K562 (cell line): ENCODE measurements at regions not wholly inside any gene's neighbourhood (a gene's known extent, or its start where the extent isn't known, plus 50 kb on each side); places are given as distances from the start of the nearest gene placed in this dataset.

ENCODE experiments used
- CBX3 ChIP-seq, 2 experiments: IDR thresholded peaks; 1 replicate in 1 of 2; 2 replicates in 1 of 2; pipeline ENCODE4 v1.6.1; 2012; ENCODE audit warnings: inconsistent platforms in 2 of 2, low read length in 2 of 2, borderline replicate concordance in 1 of 2, control low read depth in 1 of 2
- DIDO1 ChIP-seq: fragments of 450-650 bp; IDR thresholded peaks from 2 replicates; pipeline ENCODE4 v1.6.1; 2016; ENCODE audit warnings: low read depth, missing biosample characterization, missing genetic modification characterization
- EGR1 ChIP-seq: fragments of 450-650 bp; conservative IDR thresholded peaks from 2 replicates; pipeline ENCODE4 v1.6.1; 2017; ENCODE audit warnings: mild to moderate bottlenecking
- ELF4 ChIP-seq: fragments of 450-650 bp; formaldehyde crosslinking; IDR thresholded peaks from 2 replicates; pipeline ENCODE4 v1.4.0; 2022; ENCODE audit warnings: missing genetic modification characterization
- EZH2 ChIP-seq: IDR thresholded peaks from 2 replicates; pipeline ENCODE4 v1.6.1; 2012; ENCODE audit warnings: low read depth, mild to moderate bottlenecking, inconsistent platforms, low read length, borderline replicate concordance
- HIVEP1 ChIP-seq: fragments of 250-450 bp; sonication (Bioruptor Pico); IDR thresholded peaks from 2 replicates; pipeline ENCODE4 v1.4.0; 2020; ENCODE audit warnings: mild to moderate bottlenecking
- JUN ChIP-seq, 2 experiments: sonication (generic) in 1 of 2; formaldehyde crosslinking in 1 of 2; IDR thresholded peaks; 2 replicates each; pipeline versions ENCODE4 v1.6.1 to v1.8.0; 2012 to 2022; ENCODE audit warnings: borderline replicate concordance in 2 of 2, mild to moderate bottlenecking in 2 of 2, improper control_type of control experiment in 1 of 2, low read depth in 1 of 2, low read length in 1 of 2, missing genetic modification reagents in 1 of 2
- NCOA2 ChIP-seq, 2 experiments: fragments of 450-650 bp; IDR thresholded peaks; 2 replicates each; pipeline ENCODE4 v1.6.1; 2018; ENCODE audit warnings: mild to moderate bottlenecking in 2 of 2, moderate library complexity in 1 of 2; ENCODE audit not compliant: partially characterized antibody in 2 of 2
- POLR2AphosphoS5 ChIP-seq: IDR thresholded peaks from 2 replicates; pipeline ENCODE4 v1.6.1; 2011; ENCODE audit warnings: mild to moderate bottlenecking, low read depth, low read length, moderate library complexity; ENCODE audit not compliant: control insufficient read depth, insufficient read depth
- TAF7 ChIP-seq: fragments of 450-650 bp; IDR thresholded peaks from 2 replicates; pipeline ENCODE4 v1.6.1; 2016; ENCODE audit warnings: missing genetic modification characterization, missing compliant biosample characterization
- YY1 ChIP-seq, 3 experiments: IDR thresholded peaks; 2 replicates each; pipeline ENCODE4 v1.6.1; 2011; ENCODE audit warnings: low read length in 2 of 3, mild to moderate bottlenecking in 2 of 3, moderate library complexity in 2 of 3, borderline replicate concordance in 1 of 3, control low read depth in 1 of 3, low read depth in 1 of 3; ENCODE audit not compliant: insufficient read depth in 3 of 3, insufficient replicate concordance in 2 of 3, control insufficient read depth in 1 of 3, insufficient read length in 1 of 3; ENCODE audit errors: extremely low read depth in 1 of 3
- TF ChIP-seq, protein P1 (sequence below), 3 experiments: IDR thresholded peaks in 2 of 3; conservative IDR thresholded peaks in 1 of 3; 2 replicates each; pipeline ENCODE4 v1.5.1; 2011 to 2012; ENCODE audit warnings: low read length in 3 of 3, mild to moderate bottlenecking in 3 of 3, control low read depth in 2 of 3, improper control_type of control experiment in 1 of 3, inconsistent platforms in 1 of 3, low read depth in 1 of 3, mixed read lengths in 1 of 3, moderate library complexity in 1 of 3; ENCODE audit not compliant: insufficient read depth in 2 of 3

DNA sequence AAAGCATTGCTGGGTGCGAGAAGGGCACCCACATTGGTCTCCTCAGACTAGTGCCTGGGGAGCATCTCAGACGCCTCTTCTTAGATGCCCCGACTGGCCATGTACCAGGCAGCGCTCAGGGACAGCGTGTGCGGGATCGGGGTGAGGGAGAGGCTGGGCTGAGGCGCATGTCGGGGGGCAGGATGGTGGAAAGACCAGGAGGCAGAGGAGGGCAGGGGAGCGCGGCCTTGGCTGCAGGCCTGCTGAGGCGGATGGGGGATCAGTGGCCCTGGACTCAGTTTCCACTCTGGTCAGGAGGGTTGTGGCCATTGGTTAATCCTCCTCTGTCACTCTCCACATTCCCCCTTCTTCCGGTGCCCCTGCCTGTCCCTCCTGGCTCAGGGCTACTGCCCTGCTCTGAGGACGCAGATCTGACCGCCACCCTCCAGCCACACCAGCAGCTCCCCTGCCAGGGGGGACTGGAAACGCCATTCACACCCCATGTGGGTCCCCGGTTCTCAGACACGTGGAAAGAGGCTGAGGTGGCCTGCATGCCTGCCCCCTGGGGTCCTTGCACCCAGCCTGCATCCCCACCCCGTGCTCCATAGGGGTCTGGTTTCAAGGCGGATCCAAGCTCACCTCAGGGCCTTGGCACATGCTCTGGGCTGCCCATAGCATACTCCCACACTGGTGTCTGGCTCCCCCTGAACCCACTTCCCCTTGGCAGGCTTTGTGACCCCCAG, 105.9 kb downstream of the CPZ start:
- TF ChIP-seq DIDO1 (tag) (no peak), EGR1 (no peak), TAF7 (tag) (no peak), POLR2AphosphoS5 (no peak), JUN (IDR thresholded peaks at IDR 0.05; ENCODE audit: borderline replicate concordance, low read depth, low read length) (no peak), JUN (CRISPR knock-in tag; IDR thresholded peaks at IDR 0.05; ENCODE audit: borderline replicate concordance) (no peak), EZH2 (no peak), NCOA2 (IDR thresholded peaks at IDR 0.05; ENCODE audit: partially characterized antibody in 2 of 2) (no peak), YY1 (IDR thresholded peaks at IDR 0.05; ENCODE audit: borderline replicate concordance in 1 of 3, control insufficient read depth in 1 of 3, extremely low read depth in 1 of 3, insufficient read depth in 3 of 3, insufficient read length in 1 of 3, insufficient replicate concordance in 2 of 3, low read depth in 1 of 3, low read length in 2 of 3) (no peak), ELF4 (CRISPR knock-in tag) (no peak), CBX3 (IDR thresholded peaks at IDR 0.05; ENCODE audit: borderline replicate concordance in 1 of 2, low read length in 2 of 2) (no peak), HIVEP1 (CRISPR knock-in tag) (no peak)
- TF ChIP-seq, protein P1, sequence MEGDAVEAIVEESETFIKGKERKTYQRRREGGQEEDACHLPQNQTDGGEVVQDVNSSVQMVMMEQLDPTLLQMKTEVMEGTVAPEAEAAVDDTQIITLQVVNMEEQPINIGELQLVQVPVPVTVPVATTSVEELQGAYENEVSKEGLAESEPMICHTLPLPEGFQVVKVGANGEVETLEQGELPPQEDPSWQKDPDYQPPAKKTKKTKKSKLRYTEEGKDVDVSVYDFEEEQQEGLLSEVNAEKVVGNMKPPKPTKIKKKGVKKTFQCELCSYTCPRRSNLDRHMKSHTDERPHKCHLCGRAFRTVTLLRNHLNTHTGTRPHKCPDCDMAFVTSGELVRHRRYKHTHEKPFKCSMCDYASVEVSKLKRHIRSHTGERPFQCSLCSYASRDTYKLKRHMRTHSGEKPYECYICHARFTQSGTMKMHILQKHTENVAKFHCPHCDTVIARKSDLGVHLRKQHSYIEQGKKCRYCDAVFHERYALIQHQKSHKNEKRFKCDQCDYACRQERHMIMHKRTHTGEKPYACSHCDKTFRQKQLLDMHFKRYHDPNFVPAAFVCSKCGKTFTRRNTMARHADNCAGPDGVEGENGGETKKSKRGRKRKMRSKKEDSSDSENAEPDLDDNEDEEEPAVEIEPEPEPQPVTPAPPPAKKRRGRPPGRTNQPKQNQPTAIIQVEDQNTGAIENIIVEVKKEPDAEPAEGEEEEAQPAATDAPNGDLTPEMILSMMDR (IDR thresholded peaks at IDR 0.05 in 2 of 3, conservative IDR thresholded peaks at IDR 0.05 in 1 of 3; ENCODE audit: insufficient read depth in 2 of 3, low read depth in 1 of 3, low read length in 3 of 3): no peak
